GM12892 (cell line): ENCODE measurements at regions not wholly inside any gene's neighbourhood (a gene's known extent, or its start where the extent isn't known, plus 50 kb on each side); places are given as distances from the start of the nearest gene placed in this dataset.

Experiments used
- POLR2A ChIP-seq: IDR thresholded peaks from 2 replicates; pipeline ENCODE4 v1.6.1; 2011; ENCODE audit warnings: low read depth, low read length, control low read depth
- POLR2AphosphoS5 ChIP-seq: IDR thresholded peaks from 2 replicates; pipeline ENCODE4 v1.6.1; 2011; ENCODE audit warnings: low read depth, low read length, control low read depth

- TF ChIP-seq POLR2AphosphoS5 (no peak), POLR2A (no peak)
Measured at GRCh38 chr11:104679258-104679657, 219.0 kb downstream of the CASP12 start.
